ENCODE measurements at regions not wholly inside any gene's neighbourhood (a gene's known extent, or its start where the extent isn't known, plus 50 kb on each side); places are given as distances from the start of the nearest gene placed in this dataset.

- 18% methylated on average over 2 of the region's 2 CpGs for WGBS (ENCODE audit: low lambda C conversion rate)
- Histone ChIP-seq H3K79me2 (ENCODE audit: insufficient read depth) (no peaks in the 10 kb centered on the region), H3K36me3 (replicated peaks in 1 of 2; ENCODE audit: control insufficient read depth in 1 of 2, insufficient read depth in 2 of 2, low read length in 1 of 2) (no peaks in the 10 kb centered on the region), H2AFZ (ENCODE audit: low read depth) (no peak overlapping the region), H4K20me1 (ENCODE audit: insufficient read depth) (no peaks in the 10 kb centered on the region), H3K9me2 (no peaks in the 10 kb centered on the region; the same call in 1 of the 2 replicates), H3F3A (replicated peaks; ENCODE audit: insufficient read depth) (peaks cover 3% of the 10 kb centered on the region), H3K4me2 (no peak overlapping the region), H3K4me3 (ENCODE audit: low read depth in 2 of 2, low read length in 1 of 2) (no peak overlapping the region), H3K9me3 (no peaks in the 10 kb centered on the region), H3K4me1 (ENCODE audit: control insufficient read depth in 1 of 2, insufficient read depth in 2 of 2, low read depth in 1 of 2, low read length in 1 of 2) (no peaks in the 10 kb centered on the region), H3K9ac (no peak overlapping the region), H3K27ac (ENCODE audit: low read depth in 2 of 2, low read length in 1 of 2) (no peak overlapping the region), H3K27me3 (ENCODE audit: insufficient read depth) (no peaks in the 10 kb centered on the region; the same call in 1 of the 2 replicates)
- ChIA-PET POLR2A (no interaction called here), CTCF (no interaction called here)
- no peak for DNase-seq
- TF ChIP-seq FOXJ3 (CRISPR knock-in tag; IDR thresholded peaks at IDR 0.05) (no peak), CTCF (IDR thresholded peaks at IDR 0.05) (no peak), USF1 (IDR thresholded peaks at IDR 0.05; ENCODE audit: borderline replicate concordance, low read depth) (no peak), MAX (IDR thresholded peaks at IDR 0.05; ENCODE audit: low read depth) (no peak), POLR2AphosphoS5 (IDR thresholded peaks at IDR 0.05; ENCODE audit: low read depth, low read length) (no peak), FOSL2 (IDR thresholded peaks at IDR 0.05; ENCODE audit: borderline replicate concordance, low read depth) (no peak), SMC3 (IDR thresholded peaks at IDR 0.05; ENCODE audit: low read depth, low read length) (no peak), JUND (IDR thresholded peaks at IDR 0.05) (no peak), RAD21 (IDR thresholded peaks at IDR 0.05; ENCODE audit: low read length) (no peak), EZH2phosphoT487 (IDR thresholded peaks at IDR 0.05; ENCODE audit: borderline replicate concordance, low read depth) (no peak), GATA2 (CRISPR knock-in tag; IDR thresholded peaks at IDR 0.05) (no peak)
Observed at GRCh38 chr14:30291216-30291615, 267.7 kb upstream of the G2E3 start.

GRCh38 chr14:30292541-30292940 lies 266.4 kb upstream of the G2E3 start:
- WGBS (ENCODE audit: low lambda C conversion rate): 2% methylated on average over 3 of the region's 3 CpGs
- Histone ChIP-seq H3F3A (replicated peaks; ENCODE audit: insufficient read depth) (peaks cover 3% of the 10 kb centered on the region), H3K27ac (ENCODE audit: low read depth in 2 of 2, low read length in 1 of 2) (no peak overlapping the region), H3K9me2 (no peaks in the 10 kb centered on the region; the same call in 1 of the 2 replicates), H3K4me1 (ENCODE audit: control insufficient read depth in 1 of 2, insufficient read depth in 2 of 2, low read depth in 1 of 2, low read length in 1 of 2) (no peaks in the 10 kb centered on the region), H4K20me1 (ENCODE audit: insufficient read depth) (no peaks in the 10 kb centered on the region), H3K79me2 (ENCODE audit: insufficient read depth) (no peaks in the 10 kb centered on the region), H3K4me3 (ENCODE audit: low read depth in 2 of 2, low read length in 1 of 2) (no peak overlapping the region), H3K27me3 (ENCODE audit: insufficient read depth) (peaks cover 9% of the 10 kb centered on the region; the same call in 1 of the 2 replicates), H3K9ac (no peak overlapping the region), H2AFZ (ENCODE audit: low read depth) (no peak overlapping the region), H3K9me3 (no peaks in the 10 kb centered on the region), H3K36me3 (replicated peaks in 1 of 2; ENCODE audit: control insufficient read depth in 1 of 2, insufficient read depth in 2 of 2, low read length in 1 of 2) (no peaks in the 10 kb centered on the region), H3K4me2 (no peak overlapping the region)
- CTCF ChIA-PET: interaction anchor here (1.3 to 3.1 kb wide), 3 partner anchors 8 to 21 kb away, joined by 3 to 10 read pairs (median 8); no protein-coding TSS in a partner anchor
- no peak for TF ChIP-seq CHD2 (IDR thresholded peaks at IDR 0.05; ENCODE audit: low read length, partially characterized antibody)
- TF ChIP-seq MEF2A (IDR thresholded peaks at IDR 0.05; ENCODE audit: borderline replicate concordance, low read depth): no peak
- TF ChIP-seq RXRA (IDR thresholded peaks at IDR 0.05; ENCODE audit: borderline replicate concordance, low read depth): no peak
- TF ChIP-seq TEAD4 (IDR thresholded peaks at IDR 0.05; ENCODE audit: borderline replicate concordance, insufficient read depth): no peak
- TF ChIP-seq RCOR1 (IDR thresholded peaks at IDR 0.05; ENCODE audit: low read length): no peak
- no peak for TF ChIP-seq ZBTB33 (IDR thresholded peaks at IDR 0.05; ENCODE audit: borderline replicate concordance, low read depth)
- TF ChIP-seq FOSL2 (IDR thresholded peaks at IDR 0.05; ENCODE audit: borderline replicate concordance, low read depth): no peak
- no peak for TF ChIP-seq MAX (IDR thresholded peaks at IDR 0.05; ENCODE audit: low read depth)
- no peak for TF ChIP-seq NFIC (IDR thresholded peaks at IDR 0.05; ENCODE audit: borderline replicate concordance)
- TF ChIP-seq RAD21 (IDR thresholded peaks at IDR 0.05; ENCODE audit: low read length): no peak
- TF ChIP-seq FOXJ3 (CRISPR knock-in tag; IDR thresholded peaks at IDR 0.05): no peak
- TF ChIP-seq PBX3 (IDR thresholded peaks at IDR 0.05): no peak
- TF ChIP-seq USF1 (IDR thresholded peaks at IDR 0.05; ENCODE audit: borderline replicate concordance, low read depth): no peak
- no peak for TF ChIP-seq GABPA (IDR thresholded peaks at IDR 0.05; ENCODE audit: low read depth)
- TF ChIP-seq EP300 (IDR thresholded peaks at IDR 0.05; ENCODE audit: borderline replicate concordance in 1 of 2, low read depth in 1 of 2, low read length in 1 of 2): no peak
- POLR2A ChIA-PET: no interaction called here
- DNase-seq: no peak

Measured in SK-N-SH (cell line).